ENCODE measurements at regions not wholly inside any gene's neighbourhood (a gene's known extent, or its start where the extent isn't known, plus 50 kb on each side); places are given as distances from the start of the nearest gene placed in this dataset.

DNA sequence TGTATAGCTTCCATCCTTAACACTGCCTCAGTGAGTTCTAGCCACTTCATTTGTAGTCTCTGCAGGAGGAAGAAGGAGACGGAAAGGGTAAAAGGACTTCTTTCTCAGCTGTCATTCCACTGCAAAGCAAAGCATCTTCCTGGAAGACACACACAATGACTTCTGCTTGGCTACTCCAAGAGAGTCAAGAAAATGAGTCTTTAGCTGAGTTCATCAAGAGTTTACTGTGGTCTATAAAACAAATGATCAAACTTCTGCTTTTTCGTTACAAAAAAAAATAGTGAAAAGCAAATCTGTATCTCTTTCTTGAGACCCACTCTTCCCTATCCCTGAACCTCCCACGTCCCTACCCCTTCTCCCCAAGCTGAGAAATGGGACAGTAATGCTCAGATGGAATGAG is 205.0 kb upstream of the AHR start:
- Histone ChIP-seq H3K79me2 (ENCODE audit: control insufficient read depth, insufficient read depth, low read length) (no peaks in the 10 kb centered on the region), H3K4me1 (ENCODE audit: control insufficient read depth, extremely low read depth, insufficient read depth, low read length) (peaks cover 55% of the 10 kb centered on the region), H3K36me3 (ENCODE audit: control insufficient read depth in 2 of 2, extremely low read depth in 1 of 2, insufficient read depth in 2 of 2, low read length in 2 of 2) (no peaks in the 10 kb centered on the region), H4K20me1 (ENCODE audit: control insufficient read depth, extremely low read depth, insufficient read depth, low read length) (no peaks in the 10 kb centered on the region), H3K9me1 (ENCODE audit: control insufficient read depth, extremely low read depth, insufficient read depth, low read length) (no peaks in the 10 kb centered on the region), H3K27me3 (ENCODE audit: control insufficient read depth, extremely low read depth, insufficient read depth, low read length) (no peaks in the 10 kb centered on the region), H3K27ac (ENCODE audit: control insufficient read depth, insufficient read depth, low read length) (no peak overlapping the region), H3K4me2 (ENCODE audit: control insufficient read depth, extremely low read depth, insufficient read depth, low read depth, low read length) (no peak overlapping the region), H3K9ac (ENCODE audit: control insufficient read depth, extremely low read depth, insufficient read depth, low read length) (no peak overlapping the region), H3K4me3 (ENCODE audit: control insufficient read depth in 2 of 3, extremely low read depth in 1 of 3, insufficient read depth in 2 of 3, low read depth in 1 of 3, low read length in 3 of 3) (no peak overlapping the region), H2AFZ (ENCODE audit: control insufficient read depth, low read length) (no peak overlapping the region), H3K9me3 (ENCODE audit: control insufficient read depth, low read depth, low read length) (no peaks in the 10 kb centered on the region)
- no peak for DNase-seq (ENCODE audit: low read depth, low spot score)
- no peak for FAIRE-seq
- TF ChIP-seq, protein P1, sequence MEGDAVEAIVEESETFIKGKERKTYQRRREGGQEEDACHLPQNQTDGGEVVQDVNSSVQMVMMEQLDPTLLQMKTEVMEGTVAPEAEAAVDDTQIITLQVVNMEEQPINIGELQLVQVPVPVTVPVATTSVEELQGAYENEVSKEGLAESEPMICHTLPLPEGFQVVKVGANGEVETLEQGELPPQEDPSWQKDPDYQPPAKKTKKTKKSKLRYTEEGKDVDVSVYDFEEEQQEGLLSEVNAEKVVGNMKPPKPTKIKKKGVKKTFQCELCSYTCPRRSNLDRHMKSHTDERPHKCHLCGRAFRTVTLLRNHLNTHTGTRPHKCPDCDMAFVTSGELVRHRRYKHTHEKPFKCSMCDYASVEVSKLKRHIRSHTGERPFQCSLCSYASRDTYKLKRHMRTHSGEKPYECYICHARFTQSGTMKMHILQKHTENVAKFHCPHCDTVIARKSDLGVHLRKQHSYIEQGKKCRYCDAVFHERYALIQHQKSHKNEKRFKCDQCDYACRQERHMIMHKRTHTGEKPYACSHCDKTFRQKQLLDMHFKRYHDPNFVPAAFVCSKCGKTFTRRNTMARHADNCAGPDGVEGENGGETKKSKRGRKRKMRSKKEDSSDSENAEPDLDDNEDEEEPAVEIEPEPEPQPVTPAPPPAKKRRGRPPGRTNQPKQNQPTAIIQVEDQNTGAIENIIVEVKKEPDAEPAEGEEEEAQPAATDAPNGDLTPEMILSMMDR (optimal IDR thresholded peaks at IDR 0.05 in 1 of 3, IDR thresholded peaks at IDR 0.05 in 1 of 3, conservative IDR thresholded peaks at IDR 0.05 in 1 of 3; ENCODE audit: extremely low read depth in 1 of 3, insufficient read depth in 2 of 3, low read length in 3 of 3) = no peak
- no peak for TF ChIP-seq EZH2 (IDR thresholded peaks at IDR 0.05; ENCODE audit: low read length)
- dilution Hi-C loops (cut with MboI; ENCODE audit: extremely low pct_ligation_motif_present, low sequenced_read_pairs) = no loop called here

DNA sequence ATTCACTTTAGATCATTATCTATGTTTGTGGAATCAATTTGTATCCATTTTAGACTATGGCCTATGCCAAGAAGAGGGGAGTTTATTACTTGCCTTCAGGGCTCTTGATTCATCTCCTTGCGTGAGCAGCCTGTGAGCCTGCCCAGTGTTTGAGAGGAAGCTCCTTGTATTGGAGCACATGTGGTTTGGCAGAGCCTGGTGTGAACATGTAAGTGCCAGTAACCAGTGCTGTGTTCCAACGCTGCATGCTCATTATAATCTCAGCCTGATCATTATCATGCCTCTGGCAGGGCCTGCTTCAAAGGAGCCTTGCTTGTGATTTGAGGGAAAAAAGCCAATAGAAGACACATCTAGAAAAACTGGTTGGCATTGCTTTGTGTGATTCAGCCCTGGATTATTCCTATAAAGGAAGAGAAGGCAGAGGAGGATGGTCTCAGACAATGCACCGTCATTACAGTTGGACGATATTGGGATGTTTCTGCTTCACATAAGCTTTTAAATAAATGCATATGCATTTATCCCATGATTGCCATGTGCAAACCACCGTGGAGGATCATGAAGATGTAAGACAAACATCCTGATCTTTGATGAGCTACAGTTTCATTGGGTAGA is 203.4 kb upstream of the AHR start:
- H3K9me3 ChIP-seq (ENCODE audit: control insufficient read depth, low read depth, low read length) = no peaks in the 10 kb centered on the region
- no peak for TF ChIP-seq EZH2 (IDR thresholded peaks at IDR 0.05; ENCODE audit: low read length)
- H2AFZ ChIP-seq (ENCODE audit: control insufficient read depth, low read length) = peak overlapping the region; percentile 36
- H3K27ac ChIP-seq (ENCODE audit: control insufficient read depth, insufficient read depth, low read length) = peak overlapping the region; percentile 86
- H3K4me3 ChIP-seq (ENCODE audit: control insufficient read depth in 2 of 3, extremely low read depth in 1 of 3, insufficient read depth in 2 of 3, low read depth in 1 of 3, low read length in 3 of 3) = peak overlapping the region in 1 of 3 experiments; percentile 9
- no peaks in the 10 kb centered on the region for H3K79me2 ChIP-seq (ENCODE audit: control insufficient read depth, insufficient read depth, low read length)
- no peaks in the 10 kb centered on the region for H4K20me1 ChIP-seq (ENCODE audit: control insufficient read depth, extremely low read depth, insufficient read depth, low read length)
- peak overlapping the region; percentile 76 for H3K4me2 ChIP-seq (ENCODE audit: control insufficient read depth, extremely low read depth, insufficient read depth, low read depth, low read length)
- peaks cover 69% of the 10 kb centered on the region for H3K4me1 ChIP-seq (ENCODE audit: control insufficient read depth, extremely low read depth, insufficient read depth, low read length)
- no peaks in the 10 kb centered on the region for H3K36me3 ChIP-seq (ENCODE audit: control insufficient read depth in 2 of 2, extremely low read depth in 1 of 2, insufficient read depth in 2 of 2, low read length in 2 of 2)
- DNase-seq (ENCODE audit: low read depth, low spot score) = peak; percentile 75
- no peaks in the 10 kb centered on the region for H3K27me3 ChIP-seq (ENCODE audit: control insufficient read depth, extremely low read depth, insufficient read depth, low read length)
- dilution Hi-C loops (cut with MboI; ENCODE audit: extremely low pct_ligation_motif_present, low sequenced_read_pairs) = no loop called here
- H3K9me1 ChIP-seq (ENCODE audit: control insufficient read depth, extremely low read depth, insufficient read depth, low read length) = no peaks in the 10 kb centered on the region
- peak overlapping the region; percentile 29 for H3K9ac ChIP-seq (ENCODE audit: control insufficient read depth, extremely low read depth, insufficient read depth, low read length)
- FAIRE-seq = peak; percentile 100

DNA sequence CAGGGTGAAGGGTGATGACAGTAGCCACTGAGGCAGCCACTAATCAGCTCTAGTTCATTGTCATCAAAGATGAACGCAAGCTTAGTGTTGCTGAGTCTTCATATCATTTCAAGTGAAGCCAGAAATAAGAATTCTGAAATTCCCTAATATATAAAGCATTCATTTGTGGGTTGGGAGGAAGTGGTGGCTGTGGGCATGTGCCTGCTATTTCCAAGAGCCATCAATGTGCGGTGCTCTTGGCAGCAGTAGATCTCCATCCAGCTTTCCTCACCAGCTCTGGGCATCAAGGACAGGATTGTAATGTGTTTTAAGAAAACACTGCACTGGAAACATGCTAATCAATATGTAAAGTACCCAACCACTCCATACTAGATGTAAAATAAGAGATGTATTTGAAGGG is 202.5 kb upstream of the AHR start:
- Histone ChIP-seq H3K27ac (ENCODE audit: control insufficient read depth, insufficient read depth, low read length) (peak overlapping the region; percentile 86), H3K79me2 (ENCODE audit: control insufficient read depth, insufficient read depth, low read length) (no peaks in the 10 kb centered on the region), H4K20me1 (ENCODE audit: control insufficient read depth, extremely low read depth, insufficient read depth, low read length) (no peaks in the 10 kb centered on the region), H3K4me1 (ENCODE audit: control insufficient read depth, extremely low read depth, insufficient read depth, low read length) (peaks cover 64% of the 10 kb centered on the region), H3K9me1 (ENCODE audit: control insufficient read depth, extremely low read depth, insufficient read depth, low read length) (no peaks in the 10 kb centered on the region), H3K27me3 (ENCODE audit: control insufficient read depth, extremely low read depth, insufficient read depth, low read length) (no peaks in the 10 kb centered on the region), H3K9me3 (ENCODE audit: control insufficient read depth, low read depth, low read length) (no peaks in the 10 kb centered on the region), H3K4me2 (ENCODE audit: control insufficient read depth, extremely low read depth, insufficient read depth, low read depth, low read length) (peak overlapping the region; percentile 76), H3K36me3 (ENCODE audit: control insufficient read depth in 2 of 2, extremely low read depth in 1 of 2, insufficient read depth in 2 of 2, low read length in 2 of 2) (no peaks in the 10 kb centered on the region), H3K4me3 (ENCODE audit: control insufficient read depth in 2 of 3, extremely low read depth in 1 of 3, insufficient read depth in 2 of 3, low read depth in 1 of 3, low read length in 3 of 3) (no peak overlapping the region), H3K9ac (ENCODE audit: control insufficient read depth, extremely low read depth, insufficient read depth, low read length) (no peak overlapping the region), H2AFZ (ENCODE audit: control insufficient read depth, low read length) (peak overlapping the region; percentile 4)
- no peak for FAIRE-seq
- dilution Hi-C loops (cut with MboI; ENCODE audit: extremely low pct_ligation_motif_present, low sequenced_read_pairs) = no loop called here
- no peak for TF ChIP-seq EZH2 (IDR thresholded peaks at IDR 0.05; ENCODE audit: low read length)
- TF ChIP-seq, protein P1 (optimal IDR thresholded peaks at IDR 0.05 in 1 of 3, IDR thresholded peaks at IDR 0.05 in 1 of 3, conservative IDR thresholded peaks at IDR 0.05 in 1 of 3; ENCODE audit: extremely low read depth in 1 of 3, insufficient read depth in 2 of 3, low read length in 3 of 3) = peak in 1 of 3 experiments; percentile 59
- DNase-seq (ENCODE audit: low read depth, low spot score) = no peak

Measured in keratinocyte (primary cell).